NCI-H345 (cell line): ENCODE measurements at regions not wholly inside any gene's neighbourhood (a gene's known extent, or its start where the extent isn't known, plus 50 kb on each side); places are given as distances from the start of the nearest gene placed in this dataset.

ENCODE experiments used
- DNase-seq: peaks from one replicate; lab custom pipeline; 2025; lab: John Stamatoyannopoulos, UW

- no peak for DNase-seq
These were observed 878.7 kb upstream of the MAN1A1 start for GRCh38 chr6:120228297-120228696.

- no peak for DNase-seq
These were observed 869.8 kb upstream of the MAN1A1 start for GRCh38 chr6:120219339-120219738.

- DNase-seq = no peak
These were observed 864.5 kb upstream of the MAN1A1 start for GRCh38 chr6:120214088-120214499.

GRCh38 chr6:120211955-120212792 is 862.6 kb upstream of the MAN1A1 start:
- DNase-seq = no peak

GRCh38 chr6:120202878-120203277 is 853.3 kb upstream of the MAN1A1 start:
- DNase-seq = no peak

- DNase-seq = no peak
These were observed 851.3 kb upstream of the MAN1A1 start for GRCh38 chr6:120200853-120201252.

- DNase-seq = no peak
These were observed 848.5 kb upstream of the MAN1A1 start for GRCh38 chr6:120198033-120198432.

GRCh38 chr6:120186080-120186479 is 836.5 kb upstream of the MAN1A1 start:
- no peak for DNase-seq

- DNase-seq = no peak
These were observed 823.7 kb upstream of the MAN1A1 start for GRCh38 chr6:120173250-120173649.

- DNase-seq = no peak
These were observed 815.0 kb upstream of the MAN1A1 start for GRCh38 chr6:120164531-120164930.

- DNase-seq = no peak
These were observed 808.3 kb upstream of the MAN1A1 start for GRCh38 chr6:120157873-120158272.

GRCh38 chr6:120147071-120147871 is 797.7 kb upstream of the MAN1A1 start:
- no peak for DNase-seq

- DNase-seq = no peak
These were observed 792.0 kb upstream of the MAN1A1 start for GRCh38 chr6:120141601-120142000.

- DNase-seq = no peak
These were observed 787.9 kb upstream of the MAN1A1 start for GRCh38 chr6:120137492-120137891.

- DNase-seq = no peak
These were observed 779.7 kb upstream of the MAN1A1 start for GRCh38 chr6:120129228-120129627.

GRCh38 chr6:120122401-120122800 is 772.8 kb upstream of the MAN1A1 start:
- no peak for DNase-seq

- no peak for DNase-seq
These were observed 766.8 kb upstream of the MAN1A1 start for GRCh38 chr6:120116343-120116742.

GRCh38 chr6:120112980-120113379 is 763.4 kb upstream of the MAN1A1 start:
- DNase-seq = no peak

- DNase-seq = no peak
These were observed 761.4 kb upstream of the MAN1A1 start for GRCh38 chr6:120111001-120111400.

GRCh38 chr6:120108061-120108795 is 758.7 kb upstream of the MAN1A1 start:
- no peak for DNase-seq

- DNase-seq = no peak
These were observed 754.1 kb upstream of the MAN1A1 start for GRCh38 chr6:120103618-120104017.

GRCh38 chr6:120096696-120097260 is 747.2 kb upstream of the MAN1A1 start:
- DNase-seq = no peak
